ENCODE measurements at regions not wholly inside any gene's neighbourhood (a gene's known extent, or its start where the extent isn't known, plus 50 kb on each side); places are given as distances from the start of the nearest gene placed in this dataset.

DNA sequence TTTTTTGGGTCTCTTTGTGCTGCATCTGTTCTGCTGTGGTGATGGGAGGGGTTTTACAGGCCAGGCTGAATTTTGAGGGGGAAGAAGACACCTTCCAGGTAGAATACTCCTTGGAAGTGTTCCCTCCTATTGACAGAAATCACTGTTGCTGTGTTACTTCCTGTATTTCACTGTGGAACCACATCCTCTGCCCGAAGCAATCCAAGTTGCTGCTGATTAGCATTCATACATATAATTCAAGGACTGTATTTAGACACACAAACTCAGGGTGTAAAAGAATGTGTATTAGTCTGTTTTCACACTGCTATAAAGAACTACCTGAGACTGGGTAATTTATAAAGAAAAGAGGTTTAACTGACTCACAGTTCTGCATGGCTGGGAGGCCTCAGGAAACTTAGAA is 50.6 kb upstream of the TMEM244 start:
- no peak for DNase-seq (ENCODE audit: low read depth)
- H3K4me3 ChIP-seq (ENCODE audit: low read depth, low read length): no peak overlapping the region
- TF ChIP-seq, protein P1, sequence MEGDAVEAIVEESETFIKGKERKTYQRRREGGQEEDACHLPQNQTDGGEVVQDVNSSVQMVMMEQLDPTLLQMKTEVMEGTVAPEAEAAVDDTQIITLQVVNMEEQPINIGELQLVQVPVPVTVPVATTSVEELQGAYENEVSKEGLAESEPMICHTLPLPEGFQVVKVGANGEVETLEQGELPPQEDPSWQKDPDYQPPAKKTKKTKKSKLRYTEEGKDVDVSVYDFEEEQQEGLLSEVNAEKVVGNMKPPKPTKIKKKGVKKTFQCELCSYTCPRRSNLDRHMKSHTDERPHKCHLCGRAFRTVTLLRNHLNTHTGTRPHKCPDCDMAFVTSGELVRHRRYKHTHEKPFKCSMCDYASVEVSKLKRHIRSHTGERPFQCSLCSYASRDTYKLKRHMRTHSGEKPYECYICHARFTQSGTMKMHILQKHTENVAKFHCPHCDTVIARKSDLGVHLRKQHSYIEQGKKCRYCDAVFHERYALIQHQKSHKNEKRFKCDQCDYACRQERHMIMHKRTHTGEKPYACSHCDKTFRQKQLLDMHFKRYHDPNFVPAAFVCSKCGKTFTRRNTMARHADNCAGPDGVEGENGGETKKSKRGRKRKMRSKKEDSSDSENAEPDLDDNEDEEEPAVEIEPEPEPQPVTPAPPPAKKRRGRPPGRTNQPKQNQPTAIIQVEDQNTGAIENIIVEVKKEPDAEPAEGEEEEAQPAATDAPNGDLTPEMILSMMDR (IDR thresholded peaks at IDR 0.05; ENCODE audit: insufficient read depth, low read depth, low read length): no peak
